ENCODE measurements at regions not wholly inside any gene's neighbourhood (a gene's known extent, or its start where the extent isn't known, plus 50 kb on each side); places are given as distances from the start of the nearest gene placed in this dataset.

DNA sequence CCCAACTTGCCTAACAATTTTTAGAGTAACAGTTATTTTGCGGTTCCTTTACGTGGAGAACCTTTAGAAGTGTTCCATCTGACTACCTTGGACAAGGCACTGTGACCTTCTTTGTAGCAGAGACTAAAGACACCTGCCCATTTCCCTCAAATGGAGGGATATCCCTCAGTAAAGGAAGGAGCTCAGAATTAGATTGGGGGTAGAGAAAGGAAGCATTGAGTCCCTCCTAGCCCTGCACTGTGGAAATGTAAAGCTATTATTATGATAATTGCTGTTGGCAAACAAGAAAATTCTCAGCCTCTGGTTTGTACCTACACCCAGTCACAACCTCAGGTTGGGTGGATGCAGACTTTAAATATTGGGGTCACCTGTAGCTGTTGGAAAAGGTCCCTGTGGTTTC lies 72.6 kb upstream of the MACF1 start (continued):
- TF ChIP-seq, protein P1, sequence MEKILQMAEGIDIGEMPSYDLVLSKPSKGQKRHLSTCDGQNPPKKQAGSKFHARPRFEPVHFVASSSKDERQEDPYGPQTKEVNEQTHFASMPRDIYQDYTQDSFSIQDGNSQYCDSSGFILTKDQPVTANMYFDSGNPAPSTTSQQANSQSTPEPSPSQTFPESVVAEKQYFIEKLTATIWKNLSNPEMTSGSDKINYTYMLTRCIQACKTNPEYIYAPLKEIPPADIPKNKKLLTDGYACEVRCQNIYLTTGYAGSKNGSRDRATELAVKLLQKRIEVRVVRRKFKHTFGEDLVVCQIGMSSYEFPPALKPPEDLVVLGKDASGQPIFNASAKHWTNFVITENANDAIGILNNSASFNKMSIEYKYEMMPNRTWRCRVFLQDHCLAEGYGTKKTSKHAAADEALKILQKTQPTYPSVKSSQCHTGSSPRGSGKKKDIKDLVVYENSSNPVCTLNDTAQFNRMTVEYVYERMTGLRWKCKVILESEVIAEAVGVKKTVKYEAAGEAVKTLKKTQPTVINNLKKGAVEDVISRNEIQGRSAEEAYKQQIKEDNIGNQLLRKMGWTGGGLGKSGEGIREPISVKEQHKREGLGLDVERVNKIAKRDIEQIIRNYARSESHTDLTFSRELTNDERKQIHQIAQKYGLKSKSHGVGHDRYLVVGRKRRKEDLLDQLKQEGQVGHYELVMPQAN (conservative IDR thresholded peaks at IDR 0.05): no peak
- TF ChIP-seq EZH2 (IDR thresholded peaks at IDR 0.05; ENCODE audit: borderline replicate concordance, control insufficient read depth, low read depth, low read length) (no peak), YBX1 (IDR thresholded peaks at IDR 0.05) (no peak), STAT1 (conservative IDR thresholded peaks at IDR 0.05) (no peak), RB1 (IDR thresholded peaks at IDR 0.05; ENCODE audit: borderline replicate concordance) (no peak), SREBF1 (IDR thresholded peaks at IDR 0.05; ENCODE audit: low read length) (no peak), BHLHE40 (IDR thresholded peaks at IDR 0.05; ENCODE audit: borderline replicate concordance in 1 of 2, low read depth in 2 of 2, low read length in 1 of 2) (no peak), ZNF217 (IDR thresholded peaks at IDR 0.05) (no peak), KAT2A (conservative IDR thresholded peaks at IDR 0.05; ENCODE audit: control insufficient read depth, low read depth, low read length) (no peak)
- TF ChIP-seq, protein P2, sequence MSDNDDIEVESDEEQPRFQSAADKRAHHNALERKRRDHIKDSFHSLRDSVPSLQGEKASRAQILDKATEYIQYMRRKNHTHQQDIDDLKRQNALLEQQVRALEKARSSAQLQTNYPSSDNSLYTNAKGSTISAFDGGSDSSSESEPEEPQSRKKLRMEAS (IDR thresholded peaks at IDR 0.05; ENCODE audit: low read depth, low read length): no peak
- TF ChIP-seq, protein P3, sequence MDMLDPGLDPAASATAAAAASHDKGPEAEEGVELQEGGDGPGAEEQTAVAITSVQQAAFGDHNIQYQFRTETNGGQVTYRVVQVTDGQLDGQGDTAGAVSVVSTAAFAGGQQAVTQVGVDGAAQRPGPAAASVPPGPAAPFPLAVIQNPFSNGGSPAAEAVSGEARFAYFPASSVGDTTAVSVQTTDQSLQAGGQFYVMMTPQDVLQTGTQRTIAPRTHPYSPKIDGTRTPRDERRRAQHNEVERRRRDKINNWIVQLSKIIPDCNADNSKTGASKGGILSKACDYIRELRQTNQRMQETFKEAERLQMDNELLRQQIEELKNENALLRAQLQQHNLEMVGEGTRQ (IDR thresholded peaks at IDR 0.05; ENCODE audit: borderline replicate concordance, low read depth, low read length): no peak
- TF ChIP-seq, protein P4, sequence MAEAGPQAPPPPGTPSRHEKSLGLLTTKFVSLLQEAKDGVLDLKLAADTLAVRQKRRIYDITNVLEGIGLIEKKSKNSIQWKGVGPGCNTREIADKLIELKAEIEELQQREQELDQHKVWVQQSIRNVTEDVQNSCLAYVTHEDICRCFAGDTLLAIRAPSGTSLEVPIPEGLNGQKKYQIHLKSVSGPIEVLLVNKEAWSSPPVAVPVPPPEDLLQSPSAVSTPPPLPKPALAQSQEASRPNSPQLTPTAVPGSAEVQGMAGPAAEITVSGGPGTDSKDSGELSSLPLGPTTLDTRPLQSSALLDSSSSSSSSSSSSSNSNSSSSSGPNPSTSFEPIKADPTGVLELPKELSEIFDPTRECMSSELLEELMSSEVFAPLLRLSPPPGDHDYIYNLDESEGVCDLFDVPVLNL (IDR thresholded peaks at IDR 0.05; ENCODE audit: low read depth, low read length): no peak

Measured in GM12878 (cell line).